VCaP (cell line): ENCODE measurements at regions not wholly inside any gene's neighbourhood (a gene's known extent, or its start where the extent isn't known, plus 50 kb on each side); places are given as distances from the start of the nearest gene placed in this dataset.

Experiments
- H3K27ac ChIP-seq: fragments of 450-650 bp; 2 replicates; pipeline ENCODE4 v1.5.1; 2017
- CTCF ChIP-seq: fragments of 450-650 bp; conservative IDR thresholded peaks from 2 replicates; pipeline ENCODE4 v1.5.1; 2017; ENCODE audit warnings: mild to moderate bottlenecking, moderate library complexity

- no peak for TF ChIP-seq CTCF
- H3K27ac ChIP-seq, result peak overlapping the region; percentile 85
Measured at GRCh38 chr9:81388831-81389230, 300.5 kb downstream of the TLE1 start.

GRCh38 chr9:81387360-81388106 lies 301.8 kb downstream of the TLE1 start:
- TF ChIP-seq CTCF, result no peak
- no peak overlapping the region for H3K27ac ChIP-seq

- no peak for TF ChIP-seq CTCF
- H3K27ac ChIP-seq, result no peak overlapping the region
Measured at GRCh38 chr9:81384911-81385310, 304.4 kb downstream of the TLE1 start.

- no peak for TF ChIP-seq CTCF
- H3K27ac ChIP-seq, result no peak overlapping the region
Measured at GRCh38 chr9:81382281-81382680, 307.1 kb downstream of the TLE1 start.

- no peak for TF ChIP-seq CTCF
- no peak overlapping the region for H3K27ac ChIP-seq
Measured at GRCh38 chr9:81381694-81382093, 307.7 kb downstream of the TLE1 start.

- TF ChIP-seq CTCF, result no peak
- no peak overlapping the region for H3K27ac ChIP-seq
Measured at GRCh38 chr9:81380504-81381359, 308.6 kb downstream of the TLE1 start.

- TF ChIP-seq CTCF, result no peak
Measured at GRCh38 chr9:81379655-81380054, 309.7 kb downstream of the TLE1 start.

More at GRCh38 chr9:81379655-81380054, 309.7 kb downstream of the TLE1 start:
- H3K27ac ChIP-seq, result no peak overlapping the region
